ENCODE measurements at regions not wholly inside any gene's neighbourhood (a gene's known extent, or its start where the extent isn't known, plus 50 kb on each side); places are given as distances from the start of the nearest gene placed in this dataset.

DNA sequence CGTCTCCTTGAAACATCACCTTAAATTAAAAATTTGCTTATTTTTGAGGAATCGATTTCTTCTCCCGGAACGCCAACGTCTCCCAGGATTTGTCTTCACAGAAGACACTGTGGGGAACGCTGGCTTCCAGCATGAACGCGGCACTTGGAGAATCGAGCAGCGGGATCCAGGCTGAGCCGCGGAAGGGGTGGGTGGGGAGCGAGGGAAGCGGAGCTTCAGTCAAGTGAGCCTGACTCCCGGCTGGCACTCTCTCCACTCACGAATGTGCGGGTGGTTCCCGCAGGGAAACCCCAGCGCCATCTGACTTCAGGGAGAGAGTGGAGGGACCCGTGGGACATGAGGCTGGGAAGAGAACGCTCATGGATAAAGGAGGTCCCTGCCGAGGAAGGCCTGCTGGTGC is 506.0 kb upstream of the TMEM132C start (continued):
- no peak for TF ChIP-seq KDM1A (IDR thresholded peaks at IDR 0.05; ENCODE audit: borderline replicate concordance, low read length)
- TF ChIP-seq TAF1 (IDR thresholded peaks at IDR 0.05; ENCODE audit: low read depth, low read length) = no peak
- no peak for TF ChIP-seq EZH2 (IDR thresholded peaks at IDR 0.05; ENCODE audit: low read depth, low read length, severe bottlenecking)
- TF ChIP-seq RAD21 (IDR thresholded peaks at IDR 0.05 in 1 of 2, conservative IDR thresholded peaks at IDR 0.05 in 1 of 2; ENCODE audit: low read depth in 2 of 2, low read length in 2 of 2) = no peak
